Cerebellar cortex (tissue), 1 donor: ENCODE measurements at regions not wholly inside any gene's neighbourhood (a gene's known extent, or its start where the extent isn't known, plus 50 kb on each side); places are given as distances from the start of the nearest gene placed in this dataset.

ENCODE experiments used
- DNase-seq: peaks from one replicate; pipeline ENCODE4 v3.0.0-alpha.2; 2015; ENCODE audit warnings: low spot score

DNA sequence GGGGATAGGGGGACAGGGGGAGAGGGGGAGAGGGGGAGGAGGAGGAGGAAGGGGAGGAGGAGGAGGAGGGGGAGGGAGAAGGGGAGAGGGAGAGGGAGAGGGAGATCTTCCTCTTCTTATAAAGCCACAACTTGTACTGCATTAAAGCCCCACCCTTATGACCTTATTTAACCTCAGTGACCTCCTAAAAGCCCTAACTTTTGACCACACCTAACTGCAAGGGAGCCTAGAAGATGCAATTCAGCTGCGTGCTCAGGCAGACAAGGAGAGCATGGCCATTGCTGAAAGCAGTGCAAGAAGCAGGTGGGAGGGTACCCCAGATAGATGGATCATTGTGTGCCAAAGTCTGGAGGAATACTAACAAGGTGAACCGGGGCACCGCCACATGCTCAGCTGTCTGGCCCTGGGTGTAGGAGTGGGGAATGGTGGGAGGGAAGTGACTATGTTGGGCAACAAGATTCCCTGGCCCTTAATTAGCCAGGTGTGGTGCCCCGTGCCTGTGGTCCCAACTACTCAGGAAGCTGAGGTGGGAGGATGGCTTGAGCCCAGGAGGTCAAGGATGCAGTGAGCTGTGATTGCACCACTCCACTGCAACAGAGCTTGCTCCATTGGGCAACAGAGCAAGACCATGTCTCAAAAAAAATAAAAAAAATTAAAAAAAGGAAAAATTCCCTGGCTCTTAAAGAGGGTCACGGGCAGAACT is 125.4 kb upstream of the BOD1 start:
- DNase-seq = no peak

- DNase-seq = no peak
These were observed 126.0 kb upstream of the BOD1 start for GRCh38 chr5:173742432-173742816.

GRCh38 chr5:173743641-173744343 is 127.3 kb upstream of the BOD1 start:
- no peak for DNase-seq

DNA sequence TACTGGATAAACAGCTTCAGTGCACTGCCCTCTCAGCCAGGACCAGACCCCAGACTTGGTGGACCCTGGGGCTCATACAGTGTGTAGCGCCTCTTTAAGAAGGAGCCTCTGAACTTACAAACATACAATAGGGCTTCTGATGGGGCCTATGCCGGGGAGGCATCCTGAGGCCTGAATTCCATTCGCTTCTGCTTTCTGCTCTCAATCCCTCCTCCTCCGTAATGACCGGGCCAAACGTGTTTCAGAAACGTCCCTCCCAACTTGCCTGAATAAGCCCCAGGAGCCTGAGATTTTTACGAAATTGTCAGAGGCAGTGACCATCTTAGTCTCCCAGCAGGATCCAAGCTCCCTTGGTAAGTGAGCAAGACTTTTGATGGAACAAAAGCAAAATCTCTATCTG is 128.1 kb upstream of the BOD1 start:
- no peak for DNase-seq

DNA sequence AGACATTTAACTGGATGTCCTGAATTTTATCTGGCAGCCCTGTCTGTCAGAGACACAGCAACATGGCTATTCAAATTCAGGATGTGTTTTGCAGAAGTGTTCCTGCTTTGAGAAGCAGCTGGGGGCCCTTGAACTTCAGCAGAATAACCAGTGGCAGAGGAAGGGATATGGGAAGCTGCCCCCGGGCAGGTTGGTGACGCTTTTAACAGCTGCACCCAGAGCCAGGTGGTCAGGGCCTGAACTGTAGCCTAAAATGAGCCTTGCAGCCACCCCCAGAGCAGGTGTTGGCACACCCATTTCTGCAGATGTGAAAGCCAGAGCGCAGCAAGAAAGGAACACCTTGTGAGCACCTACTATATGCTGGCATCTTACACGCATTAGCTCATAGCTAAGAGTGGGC is 128.7 kb upstream of the BOD1 start:
- no peak for DNase-seq

DNA sequence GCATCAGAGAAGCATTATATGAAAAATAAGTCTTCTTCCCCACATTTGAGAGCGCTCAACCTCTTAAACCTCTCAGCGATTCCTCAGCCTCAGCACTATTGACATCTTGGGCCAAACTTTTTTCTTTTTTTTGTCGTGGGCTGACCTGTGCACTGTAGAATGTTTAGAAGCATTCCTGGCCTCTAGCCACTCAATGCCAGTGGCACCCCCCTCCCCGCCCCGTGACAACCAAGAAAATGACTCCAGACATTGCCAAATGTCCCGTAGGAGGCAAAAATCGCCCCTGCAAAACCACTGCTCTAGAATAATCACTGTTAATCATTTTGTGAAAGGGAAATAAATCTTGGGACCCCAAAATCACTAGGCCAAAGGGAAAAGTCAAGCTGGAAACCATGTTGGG is 129.1 kb upstream of the BOD1 start:
- DNase-seq = no peak

DNA sequence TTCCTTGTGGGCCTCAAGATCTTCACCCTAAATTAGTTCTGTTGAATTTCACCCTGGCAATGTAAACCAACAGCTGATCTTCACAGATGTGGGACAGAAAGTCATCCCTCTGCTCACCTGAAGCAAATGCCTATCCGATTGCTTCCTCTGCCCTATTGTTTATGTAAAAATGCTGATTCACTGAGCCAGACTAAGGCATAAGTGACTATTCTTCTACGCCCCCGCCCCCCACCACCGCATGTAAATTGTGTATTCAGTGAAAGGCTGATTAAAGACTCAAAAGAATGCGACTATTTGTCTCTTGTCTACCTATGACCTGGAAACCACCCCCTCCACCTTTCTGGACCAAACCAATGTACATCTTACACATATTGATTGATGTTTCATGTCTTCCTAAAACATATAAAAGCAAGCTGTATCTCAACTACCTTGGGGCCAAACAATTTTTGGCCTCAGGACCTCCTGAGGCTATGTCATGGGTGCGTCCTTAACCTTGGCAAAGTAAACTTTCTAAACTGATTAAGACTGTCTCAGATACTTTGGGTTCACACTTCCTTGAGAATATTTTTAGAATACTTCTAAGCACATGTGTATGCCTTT is 129.7 kb upstream of the BOD1 start:
- no peak for DNase-seq

DNA sequence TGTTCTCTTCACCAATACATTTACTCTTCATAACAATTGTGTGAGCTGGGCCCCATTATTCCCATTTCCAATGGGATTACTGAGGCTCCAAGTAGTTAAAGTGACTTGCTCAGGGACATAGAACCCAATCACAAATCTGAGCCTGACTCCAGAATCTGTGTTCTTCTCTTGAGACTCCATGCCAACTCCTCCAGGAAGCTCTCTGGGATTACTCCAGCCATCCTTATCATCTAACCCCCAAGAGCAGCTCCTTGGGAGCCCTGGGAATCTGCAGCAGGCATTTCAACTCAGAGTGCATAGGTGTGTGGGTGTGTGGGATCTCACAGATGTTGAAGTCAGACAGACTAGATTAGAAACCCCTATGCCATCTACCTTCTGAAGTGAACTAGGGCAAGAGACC is 131.4 kb upstream of the BOD1 start:
- DNase-seq = no peak

DNA sequence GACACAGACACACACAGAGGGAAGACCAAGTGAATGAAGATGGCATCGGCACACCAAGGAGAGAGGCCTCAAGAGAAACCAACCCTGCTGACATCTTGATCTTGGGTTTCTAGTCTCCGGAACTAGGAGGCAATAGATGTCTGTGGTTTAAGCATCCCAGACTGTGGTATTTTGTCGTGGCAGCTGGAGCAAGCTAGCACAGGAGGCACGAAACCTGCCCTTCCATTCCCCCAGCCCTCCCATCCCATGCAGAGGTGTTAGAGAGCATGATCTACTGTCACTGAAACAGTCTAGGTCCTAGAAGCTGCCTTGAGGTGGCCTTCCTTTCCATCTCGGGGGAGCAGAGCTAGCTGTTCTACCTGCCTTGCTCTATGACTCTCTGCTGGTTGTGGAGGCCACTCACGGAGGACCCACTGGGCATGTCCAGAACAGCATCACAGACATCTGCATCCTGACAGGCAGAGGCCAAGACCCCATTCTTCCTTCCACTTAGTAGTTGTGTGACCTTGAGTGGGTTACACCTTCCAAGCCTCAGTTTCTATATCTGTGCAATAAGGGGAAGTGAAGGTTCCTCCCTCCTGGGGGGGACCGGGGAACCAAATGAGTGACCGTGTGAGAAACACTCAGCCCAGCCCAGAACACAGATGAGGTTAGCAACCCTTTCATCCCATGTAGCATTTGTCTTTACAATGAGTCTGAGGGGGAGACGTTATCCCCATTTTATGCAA is 134.3 kb upstream of the BOD1 start:
- no peak for DNase-seq

DNA sequence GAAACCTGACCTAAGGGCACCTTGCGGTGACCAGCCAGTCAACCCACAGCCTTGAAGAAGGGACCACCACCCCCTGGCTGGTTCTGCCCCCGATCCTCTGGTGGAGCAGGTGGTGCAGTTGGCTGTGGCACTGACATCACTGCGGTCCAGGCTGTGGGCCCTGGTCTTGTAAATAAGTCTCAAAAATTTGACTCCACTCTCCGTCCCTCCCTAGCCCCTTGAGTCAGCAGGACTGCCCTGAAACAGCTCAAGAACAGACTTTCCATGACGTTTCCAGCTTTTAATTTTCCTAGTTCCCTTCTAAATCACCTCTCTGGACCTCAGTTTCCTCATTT is 134.8 kb upstream of the BOD1 start:
- DNase-seq = no peak

GRCh38 chr5:173752653-173753052 is 135.5 kb upstream of the CPEB4 start:
- no peak for DNase-seq

- DNase-seq = peak; percentile 76
These were observed 134.6 kb upstream of the CPEB4 start for GRCh38 chr5:173753307-173754168.

DNA sequence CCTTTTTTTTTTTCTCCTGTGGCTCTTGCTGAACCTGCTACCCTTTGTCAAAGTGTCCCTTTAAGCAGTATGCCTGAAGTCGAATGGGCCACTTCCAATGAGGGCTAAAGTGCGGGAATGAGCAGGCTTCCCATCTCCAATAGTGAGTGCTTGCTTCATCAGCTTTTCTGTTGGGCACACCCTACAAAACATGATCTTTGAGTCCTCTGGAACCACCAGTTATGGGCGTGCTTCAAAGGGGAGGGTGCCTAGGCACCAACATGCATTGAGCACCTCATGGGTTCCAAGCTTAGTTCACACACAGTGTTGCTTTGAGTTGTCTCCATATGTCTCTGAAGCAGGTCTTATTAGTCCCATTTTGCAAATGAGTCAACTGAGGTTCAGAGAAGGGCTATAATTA is 132.8 kb upstream of the CPEB4 start:
- DNase-seq = no peak

DNA sequence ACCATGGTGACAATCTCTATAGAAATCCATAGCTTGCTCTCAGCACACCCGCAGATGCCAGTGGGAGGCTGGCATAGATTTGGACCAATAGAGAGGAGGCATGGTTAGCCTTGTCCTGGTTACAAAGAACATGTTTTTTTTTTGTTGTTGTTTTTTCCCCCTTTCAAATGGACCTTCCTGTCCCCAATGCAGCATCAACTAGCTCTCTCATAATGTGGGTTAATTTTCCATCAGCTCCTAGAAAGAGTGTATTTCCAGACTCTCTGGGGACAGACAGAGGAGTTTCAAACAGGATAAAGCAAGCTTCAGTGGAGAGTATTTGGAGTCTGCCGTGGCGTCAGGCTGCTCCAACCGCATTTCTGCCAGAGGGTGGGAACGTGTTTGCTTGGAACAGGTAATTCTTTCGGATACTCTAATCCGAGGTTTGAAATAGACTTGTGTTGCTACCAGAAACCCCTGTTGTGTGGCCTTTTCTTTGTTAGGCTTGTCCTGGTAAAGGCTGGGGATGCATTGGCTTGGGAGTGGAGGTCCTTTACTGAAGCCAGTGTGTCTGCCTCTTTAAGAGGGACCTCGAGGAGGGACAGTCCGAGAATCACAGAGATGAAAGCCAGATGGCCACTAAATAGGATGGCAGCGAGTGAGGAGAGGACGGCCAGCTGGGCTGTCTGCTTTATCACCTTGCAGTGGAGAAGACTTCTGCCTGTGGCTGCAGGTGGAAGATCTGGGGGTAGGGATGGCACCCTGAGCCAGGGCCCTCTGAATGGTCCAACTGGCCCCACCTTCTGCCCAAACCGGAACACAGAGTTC is 130.5 kb upstream of the CPEB4 start:
- DNase-seq = peak; percentile 97

- no peak for DNase-seq
These were observed 129.5 kb upstream of the CPEB4 start for GRCh38 chr5:173758676-173759075.

DNA sequence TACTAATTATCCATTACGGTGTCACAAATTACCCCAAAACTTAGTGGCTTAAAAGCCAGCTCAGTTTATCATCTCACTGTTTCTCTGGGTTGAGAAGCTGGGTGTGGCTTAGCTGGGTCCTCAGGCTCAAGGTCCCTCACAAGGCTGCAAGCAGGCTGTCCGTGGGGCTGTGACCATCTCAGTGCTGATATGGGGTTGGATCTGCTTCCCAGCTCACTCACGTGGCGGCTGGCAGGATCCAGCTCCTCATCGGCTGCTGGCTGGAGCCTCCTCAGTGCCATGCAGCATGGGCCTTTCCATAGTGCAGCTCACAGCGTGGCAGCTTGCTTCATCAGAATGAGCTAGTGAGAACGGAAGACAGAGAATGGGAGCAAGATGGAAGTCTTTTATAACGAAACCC is 128.5 kb upstream of the CPEB4 start:
- no peak for DNase-seq

- DNase-seq = peak; percentile 63
These were observed 127.5 kb upstream of the CPEB4 start for GRCh38 chr5:173760461-173761177.

DNA sequence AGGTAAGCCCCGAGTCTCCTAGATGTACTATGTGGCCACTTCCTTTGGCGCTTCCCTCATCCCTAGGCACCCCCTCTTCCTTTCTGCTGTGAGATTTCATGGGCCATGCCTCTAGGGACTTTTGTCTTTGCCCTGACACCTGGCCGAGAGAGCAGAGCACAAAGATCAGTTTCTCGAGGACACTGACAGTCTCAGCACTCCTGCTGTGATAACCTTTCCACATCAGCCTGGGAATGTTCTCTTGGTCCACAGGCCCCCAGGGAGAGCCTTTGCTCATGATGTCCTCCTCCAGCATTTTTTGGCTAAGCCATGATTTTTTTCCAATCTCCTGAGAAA is 127.0 kb upstream of the CPEB4 start:
- no peak for DNase-seq

DNA sequence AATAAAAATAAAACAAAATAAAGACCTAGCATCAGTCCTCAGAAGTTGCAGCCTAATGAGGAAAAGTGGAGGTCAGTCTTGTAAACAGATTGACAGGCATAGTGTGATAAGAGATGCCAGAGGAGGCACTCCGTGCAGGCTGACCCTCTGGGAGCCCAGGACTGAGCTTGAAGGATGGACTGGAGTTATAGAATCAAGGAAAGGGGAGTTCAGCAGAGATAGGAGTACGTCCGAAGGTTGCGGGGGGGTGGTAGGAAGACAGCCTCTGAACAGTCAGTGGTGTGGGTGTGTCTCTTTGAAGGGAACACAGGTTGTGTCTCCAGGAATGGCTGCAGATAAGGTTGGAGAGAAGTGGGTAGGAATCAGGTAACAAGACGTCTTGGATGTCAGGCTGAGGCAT is 126.1 kb upstream of the CPEB4 start:
- no peak for DNase-seq

- DNase-seq = no peak
These were observed 125.2 kb upstream of the CPEB4 start for GRCh38 chr5:173762930-173763329.

GRCh38 chr5:173763410-173763809 is 124.7 kb upstream of the CPEB4 start:
- no peak for DNase-seq
